ENCODE measurements at regions not wholly inside any gene's neighbourhood (a gene's known extent, or its start where the extent isn't known, plus 50 kb on each side); places are given as distances from the start of the nearest gene placed in this dataset.
A peak's percentile ranks its signal among the peaks of the same experiment; 100 is the strongest.

DNA sequence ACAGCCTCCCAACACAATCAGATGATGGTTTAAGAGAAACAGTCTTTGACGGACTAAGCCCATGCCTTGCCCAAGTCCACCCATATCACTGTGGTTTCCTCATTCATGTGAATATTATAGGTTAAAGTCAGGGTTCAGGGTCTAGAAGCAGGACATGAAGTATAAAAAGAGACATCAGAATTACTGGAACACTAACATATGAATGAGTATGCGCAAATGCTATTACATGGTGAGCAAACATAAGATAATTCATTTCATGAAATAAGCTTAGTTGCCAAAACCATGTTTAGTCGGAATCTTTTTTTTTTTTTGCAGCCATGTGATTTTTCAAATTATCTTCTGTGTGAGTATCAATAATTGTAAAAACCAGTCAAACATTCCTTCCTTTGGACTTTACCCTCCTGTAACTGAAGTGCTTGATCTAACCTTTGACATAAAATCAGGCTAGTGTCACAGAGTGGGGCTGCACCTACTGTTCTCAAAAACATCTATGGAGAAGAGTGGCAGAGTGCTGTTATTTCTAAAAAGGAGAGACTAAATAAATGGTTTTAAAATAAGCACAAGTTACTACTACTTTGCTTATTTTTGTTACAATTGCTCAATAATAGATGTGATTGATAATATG is 84.9 kb upstream of the NRIP1 start (continued):
- TF ChIP-seq FUBP1 (CRISPR knock-in tag; IDR thresholded peaks at IDR 0.05; ENCODE audit: borderline replicate concordance), result no peak
- 0 out of 2 replicates have a peak, but pooled peaks have one; percentile 7 for TF ChIP-seq RARA (CRISPR knock-in tag; IDR thresholded peaks at IDR 0.05)
- TF ChIP-seq NR2F6 (IDR thresholded peaks at IDR 0.05), result no peak
- 0 out of 2 replicates have a peak, but pooled peaks have one; percentile 25 for TF ChIP-seq NR2F6 (CRISPR knock-in tag; IDR thresholded peaks at IDR 0.05)
- TF ChIP-seq PPARG (CRISPR knock-in tag; conservative IDR thresholded peaks at IDR 0.05), result peak; percentile 60
- no peak for TF ChIP-seq ZNF747 (CRISPR knock-in tag; IDR thresholded peaks at IDR 0.05; ENCODE audit: borderline replicate concordance)
- no peak for TF ChIP-seq TRAFD1 (CRISPR knock-in tag; IDR thresholded peaks at IDR 0.05; ENCODE audit: borderline replicate concordance)

- intact Hi-C loops (cut with micrococcal nuclease; ENCODE audit: unreplicated experiment), result no loop called here
- H3K4me2 ChIP-seq (ENCODE audit: low read depth, low read length), result 0 out of 2 replicates have a peak overlapping the region, but pooled peaks have one; percentile 8
- in situ Hi-C loops (cut with HindIII; ENCODE audit: extremely low pct_ligation_motif_present, low pct_unique_long_range_greater_than_20kb), result no loop called here
- POLR2A ChIA-PET, result no interaction called here
- no peaks in the 10 kb centered on the region for H3K79me2 ChIP-seq (ENCODE audit: insufficient read depth, low read length)
- H3K9me3 ChIP-seq (ENCODE audit: low read length), result peaks cover 3% of the 10 kb centered on the region; the same call in 1 of the 2 replicates
- no peaks in the 10 kb centered on the region for H3K36me3 ChIP-seq (replicated peaks in 1 of 2; ENCODE audit: control insufficient read depth in 1 of 2, insufficient read depth in 2 of 2, low read length in 2 of 2)
- no TSS peak for BruUV-seq (replicated peaks)
- H3K9ac ChIP-seq (ENCODE audit: insufficient read depth, low read depth, low read length), result no peak overlapping the region
- CTCF ChIA-PET (ENCODE audit: low intra/inter-chr PET ratio, low total read pairs), result no interaction called here
- no peaks in the 10 kb centered on the region for H3K27me3 ChIP-seq (ENCODE audit: control insufficient read depth in 1 of 2, insufficient read depth in 2 of 2, low read length in 2 of 2)
- FAIRE-seq (no peak), DNase-seq (ENCODE audit: low spot score) (peak; percentile 58), ATAC-seq (peak; percentile 83)
- H3K4me1 ChIP-seq (ENCODE audit: insufficient read depth, low read length), result peaks cover 49% of the 10 kb centered on the region
- no peak overlapping the region for H2AFZ ChIP-seq (ENCODE audit: low read length)
- H3K4me3 ChIP-seq (replicated peaks in 1 of 3; ENCODE audit: insufficient read depth in 1 of 3, low read depth in 2 of 3, low read length in 3 of 3), result no peak overlapping the region
- 43% methylated on average over 4 of the region's 4 CpGs for WGBS (ENCODE audit: low lambda C conversion rate)
- peak overlapping the region; percentile 9 for H3K27ac ChIP-seq (ENCODE audit: extremely low read length, insufficient read depth, low read length)
- no peaks in the 10 kb centered on the region for H4K20me1 ChIP-seq (ENCODE audit: insufficient read depth, low read length)
- TF ChIP-seq CEBPG (CRISPR knock-in tag; IDR thresholded peaks at IDR 0.05) (peak; percentile 84), KDM5A (IDR thresholded peaks at IDR 0.05; ENCODE audit: borderline replicate concordance, low read length) (no peak), BCL6 (CRISPR knock-in tag; IDR thresholded peaks at IDR 0.05) (peak; percentile 61), MAFG (CRISPR knock-in tag; IDR thresholded peaks at IDR 0.05) (no peak)
- TF ChIP-seq, protein P1, sequence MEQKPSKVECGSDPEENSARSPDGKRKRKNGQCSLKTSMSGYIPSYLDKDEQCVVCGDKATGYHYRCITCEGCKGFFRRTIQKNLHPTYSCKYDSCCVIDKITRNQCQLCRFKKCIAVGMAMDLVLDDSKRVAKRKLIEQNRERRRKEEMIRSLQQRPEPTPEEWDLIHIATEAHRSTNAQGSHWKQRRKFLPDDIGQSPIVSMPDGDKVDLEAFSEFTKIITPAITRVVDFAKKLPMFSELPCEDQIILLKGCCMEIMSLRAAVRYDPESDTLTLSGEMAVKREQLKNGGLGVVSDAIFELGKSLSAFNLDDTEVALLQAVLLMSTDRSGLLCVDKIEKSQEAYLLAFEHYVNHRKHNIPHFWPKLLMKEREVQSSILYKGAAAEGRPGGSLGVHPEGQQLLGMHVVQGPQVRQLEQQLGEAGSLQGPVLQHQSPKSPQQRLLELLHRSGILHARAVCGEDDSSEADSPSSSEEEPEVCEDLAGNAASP (CRISPR knock-in tag; IDR thresholded peaks at IDR 0.05; ENCODE audit: borderline replicate concordance), result no peak
Measured at GRCh38 chr21:15151385-15152103, 86.7 kb upstream of the NRIP1 start.
